Left ventricle myocardium superior (tissue), 1 donor: ENCODE measurements at regions not wholly inside any gene's neighbourhood (a gene's known extent, or its start where the extent isn't known, plus 50 kb on each side); places are given as distances from the start of the nearest gene placed in this dataset.
"Not testable (repeated sequence)": the region's sequence is repeated elsewhere in the genome, so short reads cannot be mapped to it uniquely, and the experiment has no call there.

ENCODE experiments used
- ATAC-seq: fragments of 200-7000 bp; cut with Tn5 transposase; one replicate; pipeline ENCODE4 v1.9.1; 2020; ENCODE audit warnings: mild to moderate bottlenecking, moderate library complexity
- DNase-seq: peaks from one replicate; pipeline ENCODE4 v3.0.0-alpha.2; 2020
- intact Hi-C: fragments of 100-400 bp; cut with micrococcal nuclease; formaldehyde crosslinking; loops from one replicate; pipeline ENCODE4 v1.11.0; 2022
- donor health status: DM: no; HTN: yes; CAD: no; lungs with severe emphysema.

DNA sequence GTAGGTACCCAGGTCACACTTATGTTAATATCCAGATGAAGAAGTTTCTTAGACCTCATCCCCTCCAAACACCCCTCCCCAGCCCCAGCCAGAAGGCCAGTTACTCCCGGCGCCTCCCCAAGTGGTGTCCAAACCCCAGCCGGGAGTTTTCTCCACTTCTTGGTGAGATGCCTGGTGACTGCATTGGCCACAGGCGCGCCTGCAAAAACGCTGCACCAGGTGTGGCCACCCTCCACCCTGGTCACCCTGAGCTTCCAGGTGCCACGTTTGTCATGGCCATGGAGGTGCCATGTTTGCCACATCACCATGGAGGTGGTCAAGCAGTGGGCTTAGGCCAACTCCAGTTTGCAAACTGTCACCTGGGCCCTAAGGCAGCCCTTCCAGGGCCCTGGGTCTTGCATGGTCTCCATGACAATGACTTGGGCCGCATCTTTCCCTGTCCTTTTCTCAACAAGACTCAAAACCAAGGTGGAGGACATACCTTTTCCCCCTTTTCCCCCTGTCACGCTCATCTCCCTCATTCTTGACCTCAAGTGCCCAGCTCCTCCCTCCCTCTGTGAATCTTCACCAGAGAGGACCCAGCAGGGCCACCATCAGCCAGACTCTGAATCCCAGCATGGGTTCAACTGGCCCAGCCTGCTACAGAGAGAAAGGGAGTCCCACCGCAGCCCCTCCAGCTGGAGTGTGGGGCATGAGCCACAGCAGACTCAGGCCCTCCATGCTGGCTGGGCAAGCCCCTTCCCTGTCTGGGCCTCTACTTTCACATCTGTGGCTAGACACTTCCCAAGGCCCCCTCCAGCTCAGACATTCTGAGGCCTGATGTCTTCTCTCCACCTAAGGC, 125.9 kb upstream of the ZBTB40 start:
- intact Hi-C loops = no loop called here
- DNase-seq (no peak), ATAC-seq (no peak)

DNA sequence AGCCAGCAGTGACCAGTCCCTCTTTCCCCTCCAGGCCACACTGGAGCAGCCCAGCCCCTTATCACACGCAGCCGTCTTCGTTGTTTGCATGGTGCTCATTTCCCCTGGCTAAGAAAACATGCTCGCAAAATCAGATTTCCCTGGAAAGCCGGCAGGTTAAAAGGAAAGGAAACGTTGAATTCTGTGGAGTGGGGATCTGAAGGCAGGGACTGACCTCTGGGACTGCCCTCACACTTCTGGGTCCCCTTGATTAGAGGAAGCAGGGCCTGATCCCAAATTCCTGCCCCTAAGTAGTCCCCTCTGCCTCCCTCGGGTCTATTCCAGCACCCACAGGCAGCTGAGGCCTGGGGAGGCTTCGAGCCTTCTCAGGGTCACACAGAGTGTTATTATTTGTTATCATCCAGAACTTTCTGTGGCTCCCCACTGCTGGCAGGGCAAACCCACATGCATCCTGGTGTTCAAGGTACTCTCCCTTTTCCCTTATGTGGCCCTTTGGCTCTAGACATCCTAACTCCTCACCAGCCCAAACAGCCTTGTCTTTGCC, 125.2 kb upstream of the ZBTB40 start:
- ATAC-seq = no peak
- no peak for DNase-seq

DNA sequence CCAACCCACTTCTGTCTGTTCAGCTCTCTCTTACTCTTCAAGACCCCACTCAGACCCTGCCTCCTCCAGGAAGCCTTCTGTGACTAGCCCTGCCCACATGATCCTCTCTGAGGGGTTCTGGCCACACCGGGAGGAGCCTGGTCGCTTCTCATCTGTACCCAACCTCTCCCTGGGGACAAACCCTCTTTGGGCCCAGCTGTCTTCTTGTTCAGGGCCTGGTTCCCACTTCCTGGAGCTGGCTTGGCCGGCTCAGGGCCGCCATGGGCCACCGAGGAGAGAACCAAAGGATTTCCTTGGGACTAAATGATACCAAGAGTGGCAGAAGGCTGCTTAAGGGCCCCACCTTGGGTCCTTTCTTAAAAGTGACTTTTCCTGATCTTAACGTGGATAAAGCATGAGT, 124.7 kb upstream of the ZBTB40 start:
- ATAC-seq = no peak
- intact Hi-C loops = no loop called here
- DNase-seq = no peak

More for the DNA sequence above, 125.2 kb upstream of the ZBTB40 start:
- intact Hi-C loops = no loop called here

DNA sequence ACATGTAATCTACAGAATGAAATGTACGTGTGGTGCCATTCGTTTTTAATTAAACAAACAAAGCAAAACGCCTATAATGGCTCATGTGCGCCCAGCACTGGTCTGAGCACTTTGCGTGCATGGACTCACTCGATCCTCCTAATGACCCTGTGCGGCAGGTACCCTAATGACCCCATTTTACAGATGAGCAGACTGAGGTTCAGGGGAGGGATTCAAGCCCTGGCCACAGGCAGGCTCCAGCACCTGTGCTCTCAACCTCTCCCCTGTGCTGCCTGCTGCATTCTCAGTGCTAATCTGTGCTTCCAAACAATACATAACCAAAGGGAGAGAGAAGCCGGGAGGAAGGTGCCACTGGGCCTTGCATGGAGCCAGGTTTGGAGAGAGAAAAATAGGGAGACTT, 124.2 kb upstream of the ZBTB40 start:
- no peak for ATAC-seq
- no peak for DNase-seq
- intact Hi-C loops = no loop called here

DNA sequence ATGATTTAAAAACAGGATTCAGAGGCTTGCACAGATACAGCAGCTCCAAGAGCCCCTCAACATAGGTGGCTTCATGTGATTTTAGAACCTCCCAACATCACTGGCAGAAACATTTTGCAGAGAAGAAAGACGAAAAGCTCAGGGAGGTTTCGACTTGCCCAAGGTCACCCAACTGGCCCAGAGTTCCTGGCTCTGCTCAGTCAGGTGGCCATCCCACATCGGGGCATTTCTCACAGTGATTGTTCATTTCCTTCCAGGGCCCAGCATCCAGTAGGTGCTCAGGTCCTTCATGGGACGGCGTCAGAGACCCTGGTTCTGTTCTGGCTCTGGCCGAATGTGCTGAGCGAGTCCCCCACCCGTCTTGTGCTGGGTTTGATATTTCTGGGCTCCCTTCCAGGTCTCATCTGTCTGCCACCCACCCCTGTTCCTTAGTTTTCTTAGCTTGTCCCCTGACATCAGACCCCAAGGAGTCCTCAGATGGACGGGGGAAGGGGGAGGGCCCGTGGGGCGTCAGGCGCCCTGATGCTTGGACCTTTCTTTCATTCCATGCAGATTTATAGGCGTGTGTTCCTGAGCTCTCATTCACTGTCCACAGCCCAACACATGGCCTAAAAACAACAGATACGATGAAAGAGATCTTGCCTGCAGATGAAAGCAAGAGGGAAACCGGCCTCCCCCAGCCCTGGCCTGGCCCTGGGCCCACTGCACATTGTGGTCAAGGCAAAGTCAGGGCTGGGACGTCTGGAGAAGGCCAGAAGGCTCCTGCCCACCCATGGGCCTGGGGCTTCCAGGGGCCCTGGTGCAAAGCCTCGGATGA, 123.1 kb upstream of the ZBTB40 start:
- no peak for ATAC-seq
- no peak for DNase-seq
- intact Hi-C loops = no loop called here

DNA sequence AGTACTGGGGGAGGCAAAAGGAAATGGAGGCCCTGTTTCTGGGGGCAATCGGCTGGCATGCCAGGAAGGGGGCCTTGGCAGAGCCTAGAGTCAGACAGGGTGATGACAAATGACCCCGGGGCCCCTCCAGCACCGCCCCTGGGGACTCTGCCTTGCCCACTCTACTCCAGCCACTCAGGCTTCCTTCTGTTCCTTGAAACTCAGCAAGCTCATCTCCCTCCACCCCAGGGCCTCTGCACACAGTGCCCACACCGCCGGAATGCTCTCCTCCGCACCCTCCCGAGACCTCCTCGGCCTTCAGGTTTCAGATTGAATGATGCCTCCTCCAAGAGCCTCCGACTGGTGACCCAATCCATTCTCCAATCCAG, 122.5 kb upstream of the ZBTB40 start:
- ATAC-seq (no peak), DNase-seq (no peak)
- intact Hi-C loops = no loop called here

DNA sequence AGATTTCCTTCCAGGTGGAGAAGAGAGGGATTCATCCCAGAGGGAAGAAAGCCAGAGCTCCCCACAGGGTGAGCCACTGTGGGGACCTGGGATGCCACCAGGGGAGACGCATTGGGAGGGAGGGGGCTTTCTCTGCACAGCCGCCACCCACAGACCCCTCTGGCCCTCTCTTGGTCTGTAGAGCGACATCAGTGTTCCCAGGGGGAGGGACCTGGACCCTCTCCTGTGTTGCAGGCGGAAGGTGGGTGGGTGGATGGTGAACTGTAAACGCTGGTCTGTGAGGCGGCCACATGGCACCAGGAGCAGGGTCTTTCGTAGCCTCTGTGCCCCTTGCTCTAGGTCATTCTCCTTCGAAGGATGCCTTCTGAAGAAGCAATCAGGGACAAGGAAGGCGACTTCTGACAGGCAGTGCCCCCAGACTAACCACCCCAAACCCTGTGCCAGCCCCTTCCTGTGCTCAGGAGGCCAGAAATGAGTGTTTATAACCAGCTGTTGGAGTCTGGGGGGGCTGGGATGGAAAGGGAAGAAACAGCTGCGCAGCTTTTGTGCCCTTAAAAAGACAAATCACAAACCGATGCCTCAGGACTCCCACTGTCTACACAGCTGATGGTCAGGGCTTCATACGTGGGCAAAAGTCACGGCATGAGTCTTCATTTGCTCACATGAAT, 121.4 kb upstream of the ZBTB40 start:
- intact Hi-C loops = no loop called here
- DNase-seq = no peak
- no peak for ATAC-seq

DNA sequence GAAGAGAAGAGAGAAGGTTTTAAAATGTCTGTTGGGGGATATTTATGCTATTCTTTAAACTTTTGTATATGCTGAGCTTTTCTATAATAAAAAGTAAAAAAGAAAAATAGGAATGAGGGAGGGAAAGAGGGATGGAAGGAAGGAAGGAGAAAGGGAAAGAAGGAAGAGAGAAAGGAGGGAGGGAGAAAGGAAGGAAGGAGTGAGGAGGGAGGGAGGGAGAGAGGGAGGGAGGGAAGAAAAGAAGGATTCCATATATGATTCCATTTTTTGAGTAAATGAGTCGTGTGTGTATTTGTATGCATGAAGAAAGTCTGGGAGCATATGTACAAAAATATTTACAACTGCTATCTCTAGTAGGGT, 120.9 kb upstream of the ZBTB40 start:
- intact Hi-C loops = no loop called here
- no peak for DNase-seq
- ATAC-seq = no peak

DNA sequence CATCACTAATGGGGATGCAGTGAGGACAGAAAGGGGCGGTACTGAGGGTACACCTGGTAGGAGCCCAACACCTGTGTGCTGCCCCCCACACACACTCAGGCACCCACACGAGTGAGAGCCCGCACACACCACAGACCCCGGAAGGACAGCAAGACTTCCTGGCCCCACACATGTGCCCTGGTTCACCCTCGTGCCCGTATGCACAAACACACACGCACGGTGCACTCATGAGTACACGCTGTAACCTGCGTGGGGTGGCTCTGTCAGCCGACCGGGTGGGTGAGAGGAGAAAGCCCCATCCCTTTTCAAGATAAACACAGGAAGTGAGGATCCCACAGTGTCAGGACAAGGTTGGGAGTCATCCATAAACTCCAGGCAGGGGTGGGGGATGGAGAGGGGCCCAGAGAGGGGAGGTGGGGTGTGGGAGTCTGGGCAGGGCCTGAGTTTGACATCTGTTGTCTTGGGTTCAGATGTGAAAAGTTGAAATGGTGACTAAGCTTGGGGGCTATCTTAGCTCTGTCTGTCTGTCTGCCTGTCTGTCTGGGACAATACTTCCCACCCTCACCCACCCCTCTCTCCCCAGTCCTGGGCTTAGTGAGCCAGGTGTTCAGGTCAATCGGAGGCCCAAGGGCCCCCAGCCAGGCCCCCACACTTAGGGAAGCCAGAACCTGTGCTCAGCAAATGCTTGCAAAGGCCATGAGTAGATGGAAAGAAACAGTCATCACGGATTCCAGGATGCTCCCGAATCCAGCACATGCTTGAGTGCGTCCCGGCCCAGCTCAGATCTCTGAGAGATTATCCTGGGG, 119.8 kb upstream of the ZBTB40 start:
- intact Hi-C loops = no loop called here
- DNase-seq (no peak), ATAC-seq (no peak)

DNA sequence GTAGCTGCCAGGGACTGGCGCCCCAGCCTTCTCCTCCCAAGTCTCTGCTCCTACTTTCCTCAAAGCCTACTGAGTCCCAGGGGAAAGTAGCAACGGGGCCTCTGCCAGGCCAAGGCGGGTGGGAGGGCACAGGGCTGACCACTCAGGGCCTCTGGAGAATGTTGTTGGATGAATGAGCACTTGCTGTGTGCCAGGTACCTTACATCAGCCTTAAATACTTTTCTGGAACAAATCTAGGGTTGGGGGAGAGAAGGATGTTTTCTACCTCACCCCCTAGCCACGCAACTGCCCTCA, 119.3 kb upstream of the ZBTB40 start:
- no peak for ATAC-seq
- DNase-seq = no peak
- intact Hi-C loops = no loop called here

DNA sequence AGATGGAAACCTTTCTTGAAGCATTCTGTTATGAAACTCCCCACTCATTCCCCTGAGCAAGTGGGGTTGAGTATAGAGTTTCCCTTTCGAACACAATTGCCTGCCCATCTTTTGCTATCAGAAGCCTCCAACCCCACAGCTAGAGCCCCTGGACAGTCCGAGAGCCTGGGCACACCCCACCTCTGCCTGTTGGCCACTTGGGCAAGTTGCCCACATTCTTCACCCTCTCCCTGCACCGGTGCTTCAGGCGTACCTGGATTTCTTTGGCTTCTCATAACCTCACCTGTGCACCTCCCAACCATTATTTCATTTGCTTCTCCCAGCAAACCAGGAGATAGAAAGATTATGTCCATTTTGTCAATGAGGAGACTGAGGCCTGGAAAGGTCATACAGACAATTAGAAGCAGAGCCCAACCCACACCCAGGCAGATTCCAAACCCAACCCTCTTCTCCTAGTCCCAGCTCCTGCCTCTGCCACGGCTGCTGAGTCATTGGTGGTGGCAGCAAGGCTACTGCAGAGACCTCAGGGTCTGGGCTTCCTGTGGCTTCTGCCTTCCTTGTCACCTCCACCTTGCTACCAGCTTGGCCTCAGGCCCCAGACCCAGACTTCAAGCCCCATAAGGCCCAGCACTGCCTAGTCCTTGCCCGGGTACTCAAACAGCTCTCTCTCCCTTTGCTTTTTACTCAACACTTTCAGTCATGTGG, 118.7 kb upstream of the ZBTB40 start:
- intact Hi-C loops = no loop called here
- ATAC-seq = no peak

DNA sequence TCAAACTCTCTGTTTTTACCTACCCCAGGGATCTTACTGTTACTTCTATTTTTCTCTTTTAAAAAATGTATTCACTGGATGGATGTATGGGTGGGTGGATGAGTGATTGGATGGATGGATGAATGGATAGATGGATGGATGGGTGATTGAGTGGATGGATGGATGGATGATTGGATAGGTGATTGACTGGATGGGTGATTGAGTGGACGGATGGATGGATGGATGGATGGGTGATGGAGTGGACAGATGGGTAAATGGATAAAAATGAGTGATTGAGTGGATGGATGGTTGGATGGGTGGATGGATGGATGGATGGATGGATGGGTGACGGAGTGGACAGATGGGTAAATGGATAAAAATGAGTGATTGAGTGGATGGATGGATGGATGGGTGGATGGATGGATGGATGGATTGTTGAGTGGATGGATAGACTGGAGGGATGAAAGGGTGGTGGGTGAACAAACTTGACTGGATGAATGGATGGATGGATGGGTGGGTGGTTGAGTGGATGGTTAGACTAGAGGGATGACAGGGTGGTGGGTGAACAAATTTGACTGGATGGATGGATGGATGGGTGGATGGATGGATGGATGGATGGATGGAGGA, 118.0 kb upstream of the ZBTB40 start:
- no peak for DNase-seq
- no peak for ATAC-seq
- intact Hi-C loops = no loop called here

More for the DNA sequence above, 118.7 kb upstream of the ZBTB40 start:
- DNase-seq = no peak

DNA sequence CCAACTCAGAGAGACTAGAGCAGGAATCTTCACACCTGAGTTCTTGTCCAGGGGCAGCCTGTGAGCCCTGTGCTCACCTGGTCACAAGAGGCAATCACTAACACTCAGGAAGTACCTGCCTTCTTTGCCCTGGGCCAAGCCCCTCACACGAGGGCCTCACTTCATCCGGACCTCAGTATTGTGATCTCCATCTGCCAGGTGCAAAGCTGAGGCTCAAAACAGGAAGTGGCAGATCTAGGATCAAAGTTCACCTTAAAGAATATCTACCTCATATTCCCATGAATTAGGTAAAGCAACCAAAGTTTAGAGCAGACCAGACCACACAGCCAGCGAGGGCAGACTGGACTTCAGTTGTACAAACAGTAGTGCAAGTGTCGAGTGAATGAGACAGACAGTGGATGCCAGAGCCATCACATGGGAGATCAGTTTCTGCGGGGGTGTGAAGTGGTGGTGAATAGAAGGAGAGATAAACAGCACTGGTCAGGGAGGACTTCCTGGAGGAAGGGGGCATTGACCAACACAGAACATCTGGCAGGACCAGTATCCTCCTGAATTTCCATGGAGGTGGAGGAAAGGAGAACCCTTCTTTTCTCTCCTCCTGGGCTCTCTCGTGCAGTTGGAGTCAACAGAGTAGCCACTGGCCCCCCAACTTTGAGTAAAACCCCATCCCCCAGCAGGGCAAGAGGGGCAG, 116.6 kb upstream of the ZBTB40 start:
- ATAC-seq (no peak), DNase-seq (no peak)
- intact Hi-C loops = no loop called here

DNA sequence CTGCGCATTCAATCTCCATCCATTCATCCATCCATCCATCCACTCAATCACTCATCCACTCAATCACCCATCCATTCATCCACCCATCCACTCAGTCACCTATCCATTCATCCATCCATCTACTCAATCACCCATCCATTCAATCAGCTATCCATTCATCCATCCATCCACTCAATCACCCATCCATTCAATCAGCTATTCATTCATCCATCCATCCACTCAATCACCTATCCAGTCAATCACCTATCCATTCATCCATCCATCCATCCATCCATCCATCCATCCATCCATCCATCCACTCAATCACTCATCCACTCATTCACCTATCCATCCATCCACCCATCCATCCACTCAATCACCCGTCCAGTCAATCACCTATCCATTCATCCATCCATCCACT, 115.4 kb upstream of the ZBTB40 start:
- ATAC-seq, intact Hi-C loops, DNase-seq: not testable (repeated sequence)

DNA sequence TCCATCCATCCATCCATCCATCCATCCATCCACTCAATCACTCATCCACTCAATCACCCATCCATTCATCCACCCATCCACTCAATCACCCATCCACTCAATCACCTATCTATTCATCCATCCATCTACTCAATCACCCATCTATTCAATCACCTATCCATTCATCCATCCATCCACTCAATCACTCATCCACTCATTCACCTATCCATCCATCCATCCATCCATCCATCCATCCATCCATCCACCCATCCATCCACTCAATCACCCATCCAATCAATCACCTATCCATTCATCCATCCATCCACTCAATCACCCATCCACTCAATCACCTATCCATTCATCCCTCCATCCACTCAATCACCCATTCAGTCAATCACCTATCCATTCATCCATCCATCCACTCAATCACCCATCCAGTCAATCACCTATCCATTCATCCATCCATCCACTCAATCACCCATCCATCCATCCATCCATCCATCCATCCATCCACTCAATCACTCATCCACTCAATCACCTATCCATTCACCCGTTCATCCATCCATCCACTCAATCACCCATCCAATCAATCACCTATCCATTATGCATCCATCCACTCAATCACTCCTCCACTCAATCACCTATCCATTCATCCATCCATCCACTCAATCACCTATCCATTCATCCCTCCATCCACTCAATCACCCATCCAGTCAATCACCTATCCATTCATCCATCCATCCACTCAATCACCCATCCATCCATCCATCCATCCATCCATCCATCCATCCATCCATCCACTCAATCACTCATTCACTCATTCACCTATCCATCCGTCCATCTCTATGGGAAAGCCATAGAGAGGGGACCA, 114.7 kb upstream of the ZBTB40 start:
- intact Hi-C loops, DNase-seq, ATAC-seq: not testable (repeated sequence)

DNA sequence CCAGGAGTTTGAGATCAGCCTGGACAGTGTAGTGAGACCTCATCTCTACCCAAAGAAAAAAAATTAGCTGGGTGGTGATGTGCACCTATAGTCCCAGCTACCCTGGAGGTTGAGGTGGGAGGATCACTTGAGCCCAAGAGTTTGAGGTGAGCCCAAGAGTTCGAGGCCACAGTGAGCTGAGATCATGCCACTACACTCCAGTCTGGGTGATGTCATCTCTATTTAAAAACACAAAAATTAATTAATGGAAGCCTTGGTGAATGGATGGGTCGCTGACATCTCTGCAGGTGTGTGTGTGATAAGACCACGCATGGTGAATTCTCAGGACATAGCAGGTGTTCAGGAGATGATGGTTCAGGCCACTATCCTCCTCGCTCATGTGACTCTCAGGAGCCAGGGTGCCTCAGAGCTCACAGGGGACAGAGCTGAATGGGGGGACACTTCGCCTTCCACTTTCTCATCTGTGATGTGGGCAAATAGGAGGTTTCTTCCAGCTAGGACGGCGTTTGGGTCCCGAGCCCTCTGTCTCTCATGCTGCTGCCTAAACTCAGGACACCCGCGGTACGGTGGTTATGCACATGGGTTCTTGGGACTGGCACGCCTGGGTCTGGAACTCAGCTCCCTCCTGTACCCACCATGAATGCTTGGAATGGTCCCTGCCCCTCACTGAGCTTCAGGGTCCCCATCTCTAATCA, 113.4 kb upstream of the ZBTB40 start:
- DNase-seq = no peak
- no peak for ATAC-seq
- intact Hi-C loops = no loop called here
